ENCODE measurements at regions not wholly inside any gene's neighbourhood (a gene's known extent, or its start where the extent isn't known, plus 50 kb on each side); places are given as distances from the start of the nearest gene placed in this dataset.

DNA sequence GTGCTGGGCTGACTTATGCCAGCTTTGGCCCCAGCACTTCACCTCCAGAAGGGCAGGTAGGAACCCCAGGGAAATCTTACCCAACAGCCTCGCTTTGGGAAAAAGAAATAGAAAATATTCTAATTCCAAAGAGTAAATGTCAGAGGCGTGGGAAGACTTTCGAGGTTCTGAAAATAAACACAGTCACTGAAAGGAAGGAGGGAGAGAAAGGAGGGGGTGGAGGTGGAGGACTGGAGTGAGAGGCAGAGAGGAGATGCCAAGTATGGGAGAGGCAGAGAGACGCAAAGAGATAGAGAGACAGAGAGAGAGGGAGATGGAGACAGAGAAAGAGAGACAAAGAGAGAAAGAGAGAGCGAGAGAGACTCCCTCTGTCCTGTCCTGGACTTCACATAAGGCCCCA is 395.0 kb downstream of the PTPRU start:
- Histone ChIP-seq H3K79me2 (ENCODE audit: insufficient read depth, low read length) (no peaks in the 10 kb centered on the region), H3K27me3 (ENCODE audit: insufficient read depth, low read length, poor library complexity, severe bottlenecking) (no peaks in the 10 kb centered on the region), H3K36me3 (ENCODE audit: insufficient read depth, low read length) (no peaks in the 10 kb centered on the region), H3F3A (ENCODE audit: low read depth) (no peaks in the 10 kb centered on the region), H2AFZ (ENCODE audit: low read length) (no peak overlapping the region), H3K4me1 (ENCODE audit: insufficient read depth, low read length, poor library complexity, severe bottlenecking) (no peaks in the 10 kb centered on the region), H3K9ac (ENCODE audit: low read depth, low read length, poor library complexity, severe bottlenecking) (no peak overlapping the region), H4K20me1 (ENCODE audit: insufficient read depth, low read length, poor library complexity, severe bottlenecking) (no peaks in the 10 kb centered on the region), H3K9me2 (replicated peaks; ENCODE audit: low read depth, low read length) (no peaks in the 10 kb centered on the region), H3K4me2 (ENCODE audit: low read depth, low read length, poor library complexity, severe bottlenecking) (no peak overlapping the region), H3K9me3 (ENCODE audit: insufficient read depth, low read depth, low read length) (no peaks in the 10 kb centered on the region; the same call in 1 of the 2 replicates), H3K4me3 (ENCODE audit: low read length, poor library complexity, severe bottlenecking) (no peak overlapping the region)
- no peak for TF ChIP-seq CTCF (conservative IDR thresholded peaks at IDR 0.05; ENCODE audit: low read length)
- TF ChIP-seq EZH2phosphoT487 (IDR thresholded peaks at IDR 0.05; ENCODE audit: borderline replicate concordance) = no peak

- Histone ChIP-seq H3K9ac (ENCODE audit: low read depth, low read length, poor library complexity, severe bottlenecking) (no peak overlapping the region), H3K9me3 (ENCODE audit: insufficient read depth, low read depth, low read length) (no peaks in the 10 kb centered on the region; the same call in 1 of the 2 replicates), H3K4me3 (ENCODE audit: low read length, poor library complexity, severe bottlenecking) (no peak overlapping the region), H3K79me2 (ENCODE audit: insufficient read depth, low read length) (no peaks in the 10 kb centered on the region), H2AFZ (ENCODE audit: low read length) (no peak overlapping the region), H3F3A (ENCODE audit: low read depth) (no peaks in the 10 kb centered on the region), H3K4me1 (ENCODE audit: insufficient read depth, low read length, poor library complexity, severe bottlenecking) (no peaks in the 10 kb centered on the region), H3K9me2 (replicated peaks; ENCODE audit: low read depth, low read length) (no peaks in the 10 kb centered on the region), H3K36me3 (ENCODE audit: insufficient read depth, low read length) (no peaks in the 10 kb centered on the region), H3K4me2 (ENCODE audit: low read depth, low read length, poor library complexity, severe bottlenecking) (no peak overlapping the region), H4K20me1 (ENCODE audit: insufficient read depth, low read length, poor library complexity, severe bottlenecking) (no peaks in the 10 kb centered on the region), H3K27me3 (ENCODE audit: insufficient read depth, low read length, poor library complexity, severe bottlenecking) (no peaks in the 10 kb centered on the region)
- no peak for TF ChIP-seq CTCF (conservative IDR thresholded peaks at IDR 0.05; ENCODE audit: low read length)
Measured at GRCh38 chr1:29630756-29631155, 394.4 kb downstream of the PTPRU start.

- no peaks in the 10 kb centered on the region for H3K36me3 ChIP-seq (ENCODE audit: insufficient read depth, low read length)
- H3K9me3 ChIP-seq (ENCODE audit: insufficient read depth, low read depth, low read length) = no peaks in the 10 kb centered on the region; the same call in 1 of the 2 replicates
- H4K20me1 ChIP-seq (ENCODE audit: insufficient read depth, low read length, poor library complexity, severe bottlenecking) = no peaks in the 10 kb centered on the region
- H3F3A ChIP-seq (ENCODE audit: low read depth) = no peaks in the 10 kb centered on the region
- H3K4me2 ChIP-seq (ENCODE audit: low read depth, low read length, poor library complexity, severe bottlenecking) = no peak overlapping the region
- H3K4me3 ChIP-seq (ENCODE audit: low read length, poor library complexity, severe bottlenecking) = no peak overlapping the region
- no peaks in the 10 kb centered on the region for H3K27me3 ChIP-seq (ENCODE audit: insufficient read depth, low read length, poor library complexity, severe bottlenecking)
- H3K9ac ChIP-seq (ENCODE audit: low read depth, low read length, poor library complexity, severe bottlenecking) = no peak overlapping the region
- no peaks in the 10 kb centered on the region for H3K79me2 ChIP-seq (ENCODE audit: insufficient read depth, low read length)
- TF ChIP-seq EZH2phosphoT487 (IDR thresholded peaks at IDR 0.05; ENCODE audit: borderline replicate concordance) (no peak), CTCF (conservative IDR thresholded peaks at IDR 0.05; ENCODE audit: low read length) (no peak)
- H2AFZ ChIP-seq (ENCODE audit: low read length) = no peak overlapping the region
- no peaks in the 10 kb centered on the region for H3K4me1 ChIP-seq (ENCODE audit: insufficient read depth, low read length, poor library complexity, severe bottlenecking)
- no peaks in the 10 kb centered on the region for H3K9me2 ChIP-seq (replicated peaks; ENCODE audit: low read depth, low read length)
Measured at GRCh38 chr1:29629814-29630516, 393.6 kb downstream of the PTPRU start.
